Retinal pigment epithelial cell (primary cell): ENCODE measurements at regions not wholly inside any gene's neighbourhood (a gene's known extent, or its start where the extent isn't known, plus 50 kb on each side); places are given as distances from the start of the nearest gene placed in this dataset.

ENCODE experiments used
- DNase-seq: peaks from one replicate; pipeline ENCODE4 v3.0.0-alpha.2; 2010; ENCODE audit warnings: low read depth
- H3K4me3 ChIP-seq: 2 replicates; pipeline ENCODE4 v1.5.1; 2011; ENCODE audit warnings: mild to moderate bottlenecking, low read length, control low read depth, moderate library complexity
- CTCF ChIP-seq: conservative IDR thresholded peaks from 2 replicates; pipeline ENCODE4 v1.5.1; 2011; ENCODE audit warnings: low read depth, low read length, control low read depth, inconsistent platforms

- H3K4me3 ChIP-seq, result no peak overlapping the region
- TF ChIP-seq CTCF, result no peak
Observed at GRCh38 chr1:193342811-193343210, 156.4 kb upstream of the B3GALT2 start.

GRCh38 chr1:193340331-193340730 lies 153.9 kb upstream of the B3GALT2 start:
- no peak for DNase-seq
- no peak for TF ChIP-seq CTCF
- H3K4me3 ChIP-seq, result no peak overlapping the region

More at GRCh38 chr1:193342811-193343210, 156.4 kb upstream of the B3GALT2 start:
- no peak for DNase-seq

- no peak for TF ChIP-seq CTCF
- DNase-seq, result no peak
- H3K4me3 ChIP-seq, result no peak overlapping the region
Observed at GRCh38 chr1:193339401-193339800, 153.0 kb upstream of the B3GALT2 start.

- no peak overlapping the region for H3K4me3 ChIP-seq
- no peak for DNase-seq
- TF ChIP-seq CTCF, result peak; percentile 19
Observed at GRCh38 chr1:193338194-193338593, 151.8 kb upstream of the B3GALT2 start.

- no peak for DNase-seq
- TF ChIP-seq CTCF, result no peak
- H3K4me3 ChIP-seq, result no peak overlapping the region
Observed at GRCh38 chr1:193335806-193336428, 149.5 kb upstream of the B3GALT2 start.

- no peak for TF ChIP-seq CTCF
- no peak overlapping the region for H3K4me3 ChIP-seq
- no peak for DNase-seq
Observed at GRCh38 chr1:193333166-193333565, 146.8 kb upstream of the B3GALT2 start.

- DNase-seq, result no peak
- no peak for TF ChIP-seq CTCF
- H3K4me3 ChIP-seq, result no peak overlapping the region
Observed at GRCh38 chr1:193326296-193326695, 139.9 kb upstream of the B3GALT2 start.
